ENCODE measurements at regions not wholly inside any gene's neighbourhood (a gene's known extent, or its start where the extent isn't known, plus 50 kb on each side); places are given as distances from the start of the nearest gene placed in this dataset.

DNA sequence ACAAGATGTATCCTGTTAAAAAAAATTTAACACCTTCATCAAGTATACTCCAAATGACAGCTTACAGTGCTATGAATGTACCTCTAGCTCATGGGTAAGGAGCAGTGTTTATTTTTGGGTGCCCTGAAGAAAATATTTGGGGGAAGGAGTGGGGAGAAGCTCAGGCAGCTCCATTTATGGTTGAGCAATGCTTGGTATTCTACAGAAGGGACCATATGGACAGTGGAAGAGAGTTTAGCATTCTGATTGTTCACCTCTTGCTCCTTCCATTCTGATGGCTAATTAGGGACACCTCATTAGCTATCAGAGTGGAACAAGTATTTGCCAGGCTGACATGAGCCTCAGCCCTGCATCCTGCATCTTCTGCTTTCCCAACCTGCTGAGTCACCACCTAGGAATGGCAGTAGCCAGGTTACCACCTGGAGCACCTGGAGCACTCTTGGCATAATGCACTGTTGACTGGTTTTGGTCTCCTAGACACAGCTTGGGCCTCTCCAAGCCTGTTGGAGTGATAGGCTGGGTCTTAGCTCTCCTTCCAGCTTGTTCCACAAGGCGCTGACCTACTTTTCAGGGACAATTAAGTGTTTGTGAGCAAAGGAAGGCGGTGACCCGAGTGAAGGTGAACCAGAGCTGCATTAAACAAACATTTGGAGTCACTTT lies 62.0 kb upstream of the MACF1 start:
- H3K36me3 ChIP-seq (ENCODE audit: control insufficient read depth, insufficient read depth, low read length) = no peaks in the 10 kb centered on the region
- peaks cover 26% of the 10 kb centered on the region for H3K4me1 ChIP-seq (ENCODE audit: control insufficient read depth, insufficient read depth, low read length)
- H3K4me3 ChIP-seq (ENCODE audit: low read depth, low read length) = no peak overlapping the region
- peak overlapping the region; percentile 43; the same call in 1 of the 2 replicates for H3K27ac ChIP-seq (ENCODE audit: low read depth, low read length)
- H3K9me3 ChIP-seq (ENCODE audit: control insufficient read depth, insufficient read depth, low read depth, low read length) = no peaks in the 10 kb centered on the region
- no peak overlapping the region for H3K9ac ChIP-seq (ENCODE audit: low read length)
- no peaks in the 10 kb centered on the region for H3K27me3 ChIP-seq (ENCODE audit: control insufficient read depth, insufficient read depth, low read length)

- peaks cover 37% of the 10 kb centered on the region for H3K4me1 ChIP-seq (ENCODE audit: control insufficient read depth, insufficient read depth, low read length)
- no peaks in the 10 kb centered on the region for H3K9me3 ChIP-seq (ENCODE audit: control insufficient read depth, insufficient read depth, low read depth, low read length)
- no peaks in the 10 kb centered on the region for H3K36me3 ChIP-seq (ENCODE audit: control insufficient read depth, insufficient read depth, low read length)
- H3K27ac ChIP-seq (ENCODE audit: low read depth, low read length) = no peak overlapping the region
- no peak overlapping the region for H3K9ac ChIP-seq (ENCODE audit: low read length)
- no peak overlapping the region for H3K4me3 ChIP-seq (ENCODE audit: low read depth, low read length)
- H3K27me3 ChIP-seq (ENCODE audit: control insufficient read depth, insufficient read depth, low read length) = no peaks in the 10 kb centered on the region
Measured at GRCh38 chr1:39144924-39145323, 59.6 kb upstream of the MACF1 start.

DNA sequence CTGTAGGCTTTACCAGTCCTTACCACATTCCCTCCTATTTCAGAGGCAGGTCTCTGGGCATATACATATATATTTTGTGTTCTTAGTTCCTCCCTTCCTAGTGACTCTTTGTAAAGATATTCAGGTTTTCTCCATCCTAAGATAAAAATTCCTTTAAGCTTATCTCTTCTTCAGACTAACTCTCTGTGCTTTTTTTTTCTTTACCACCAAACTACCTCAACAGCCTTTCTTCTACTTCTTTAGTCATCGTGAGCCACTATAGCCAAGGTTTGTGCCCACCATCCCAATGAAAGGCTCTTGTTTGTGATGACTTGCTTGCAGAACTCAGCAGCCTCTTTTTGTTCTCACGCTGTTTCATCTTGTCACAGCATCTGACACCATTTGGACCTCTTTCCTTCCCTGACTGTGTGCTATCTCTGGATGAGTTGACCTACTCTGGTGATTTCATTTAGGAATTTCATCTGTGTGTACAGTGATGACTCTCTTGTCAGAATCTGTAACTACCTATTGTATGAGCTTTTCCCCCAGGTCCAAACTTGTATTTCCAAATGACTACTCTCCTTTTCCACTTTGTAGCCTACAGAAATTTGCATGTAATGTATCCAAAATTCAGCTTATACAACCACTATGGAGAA lies 59.0 kb upstream of the MACF1 start:
- Histone ChIP-seq H3K27me3 (ENCODE audit: control insufficient read depth, insufficient read depth, low read length) (no peaks in the 10 kb centered on the region), H3K4me1 (ENCODE audit: control insufficient read depth, insufficient read depth, low read length) (peaks cover 41% of the 10 kb centered on the region), H3K9ac (ENCODE audit: low read length) (no peak overlapping the region), H3K36me3 (ENCODE audit: control insufficient read depth, insufficient read depth, low read length) (no peaks in the 10 kb centered on the region), H3K9me3 (ENCODE audit: control insufficient read depth, insufficient read depth, low read depth, low read length) (no peaks in the 10 kb centered on the region), H3K4me3 (ENCODE audit: low read depth, low read length) (no peak overlapping the region), H3K27ac (ENCODE audit: low read depth, low read length) (no peak overlapping the region)

DNA sequence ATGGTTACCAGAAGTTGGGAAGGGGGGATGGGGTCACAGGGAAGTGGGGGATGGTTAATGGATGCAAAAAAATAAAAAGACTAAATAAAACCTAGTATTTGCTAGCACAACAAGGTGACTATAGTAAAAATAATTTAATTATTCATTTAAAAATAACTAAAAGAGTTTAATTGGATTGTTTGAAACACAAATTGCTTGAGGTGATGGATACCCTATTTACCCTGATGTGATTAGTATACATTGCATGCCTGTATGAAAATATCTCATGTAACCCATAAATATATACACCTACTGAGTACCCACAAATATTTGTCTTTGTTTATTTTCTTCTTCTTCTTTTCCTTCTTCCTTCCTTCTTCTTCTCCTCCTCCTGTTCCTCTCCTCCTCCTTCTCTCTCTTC lies 57.8 kb upstream of the MACF1 start:
- Histone ChIP-seq H3K4me1 (ENCODE audit: control insufficient read depth, insufficient read depth, low read length) (peaks cover 45% of the 10 kb centered on the region), H3K9ac (ENCODE audit: low read length) (no peak overlapping the region), H3K4me3 (ENCODE audit: low read depth, low read length) (no peak overlapping the region), H3K36me3 (ENCODE audit: control insufficient read depth, insufficient read depth, low read length) (no peaks in the 10 kb centered on the region), H3K27me3 (ENCODE audit: control insufficient read depth, insufficient read depth, low read length) (no peaks in the 10 kb centered on the region), H3K9me3 (ENCODE audit: control insufficient read depth, insufficient read depth, low read depth, low read length) (no peaks in the 10 kb centered on the region), H3K27ac (ENCODE audit: low read depth, low read length) (no peak overlapping the region)

DNA sequence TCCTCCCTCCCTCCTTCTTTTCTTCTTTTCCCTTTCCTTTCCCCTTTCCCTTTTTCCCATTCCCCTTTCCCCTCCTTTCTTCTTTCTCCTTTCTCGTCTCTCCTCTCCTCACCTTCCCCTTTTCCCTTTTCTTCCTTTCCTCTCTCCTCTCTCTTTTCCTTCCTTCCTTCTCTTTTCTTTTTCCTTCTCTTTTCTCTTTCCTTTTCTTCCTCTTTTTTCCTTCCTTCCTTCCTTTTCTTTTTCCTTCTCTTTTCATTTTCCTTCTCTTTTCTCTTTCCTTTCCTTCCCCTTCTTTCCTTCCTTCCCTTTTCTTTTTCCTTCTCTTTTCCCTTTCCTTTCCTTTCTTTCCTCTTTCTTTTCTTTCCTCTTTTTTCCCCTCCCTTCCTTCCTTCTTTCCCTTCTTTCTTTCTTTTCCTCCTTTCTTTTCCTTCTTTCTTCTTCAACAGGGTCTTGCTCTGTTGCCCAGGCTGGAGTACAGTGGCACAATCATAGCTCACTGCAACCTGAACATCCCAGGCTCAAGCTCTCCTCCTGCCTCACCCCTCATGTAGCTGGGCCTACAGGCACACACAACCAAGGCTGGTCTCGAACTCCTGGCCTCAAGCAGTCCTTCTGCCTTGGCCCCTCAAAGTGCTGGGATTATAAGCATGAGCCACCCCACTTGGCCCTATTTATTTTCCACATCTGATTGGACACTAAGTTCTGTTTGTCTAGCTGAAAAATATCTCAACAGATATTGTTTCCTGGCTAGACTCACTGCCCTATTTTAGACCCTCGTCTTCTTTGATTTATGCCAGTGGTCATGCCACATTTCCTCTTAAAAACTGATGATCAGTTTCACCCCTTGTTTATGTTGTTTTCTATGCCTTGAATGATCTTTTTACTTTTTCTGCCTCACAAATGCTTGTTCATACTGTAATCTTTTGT lies 57.1 kb upstream of the MACF1 start:
- Histone ChIP-seq H3K36me3 (ENCODE audit: control insufficient read depth, insufficient read depth, low read length) (no peaks in the 10 kb centered on the region), H3K9me3 (ENCODE audit: control insufficient read depth, insufficient read depth, low read depth, low read length) (no peaks in the 10 kb centered on the region), H3K27me3 (ENCODE audit: control insufficient read depth, insufficient read depth, low read length) (no peaks in the 10 kb centered on the region), H3K27ac (ENCODE audit: low read depth, low read length) (no peak overlapping the region), H3K9ac (ENCODE audit: low read length) (no peak overlapping the region), H3K4me3 (ENCODE audit: low read depth, low read length) (no peak overlapping the region), H3K4me1 (ENCODE audit: control insufficient read depth, insufficient read depth, low read length) (peaks cover 41% of the 10 kb centered on the region)

DNA sequence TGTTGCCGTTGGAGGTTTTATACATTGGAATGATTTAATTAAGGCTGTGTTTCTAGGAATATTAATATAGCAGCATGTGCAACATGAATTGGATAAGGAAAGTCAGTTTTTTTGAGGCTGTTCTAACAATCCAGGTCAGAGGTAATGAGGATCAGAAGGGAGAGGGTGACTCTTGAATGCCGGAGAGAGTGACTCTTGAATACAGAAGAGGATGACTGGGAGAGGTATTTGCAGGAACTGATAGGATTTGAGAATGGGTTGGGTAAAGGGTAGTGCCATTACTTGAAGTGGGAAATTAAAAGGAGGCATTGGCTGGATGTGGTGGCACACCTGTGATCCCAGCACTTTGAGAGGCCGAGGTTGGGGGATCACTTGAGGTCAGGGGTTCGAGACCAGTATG lies 55.6 kb upstream of the MACF1 start:
- Histone ChIP-seq H3K9me3 (ENCODE audit: control insufficient read depth, insufficient read depth, low read depth, low read length) (no peaks in the 10 kb centered on the region), H3K27ac (ENCODE audit: low read depth, low read length) (no peak overlapping the region), H3K36me3 (ENCODE audit: control insufficient read depth, insufficient read depth, low read length) (peaks cover 5% of the 10 kb centered on the region), H3K27me3 (ENCODE audit: control insufficient read depth, insufficient read depth, low read length) (no peaks in the 10 kb centered on the region), H3K4me3 (ENCODE audit: low read depth, low read length) (no peak overlapping the region), H3K4me1 (ENCODE audit: control insufficient read depth, insufficient read depth, low read length) (peaks cover 46% of the 10 kb centered on the region), H3K9ac (ENCODE audit: low read length) (no peak overlapping the region)

DNA sequence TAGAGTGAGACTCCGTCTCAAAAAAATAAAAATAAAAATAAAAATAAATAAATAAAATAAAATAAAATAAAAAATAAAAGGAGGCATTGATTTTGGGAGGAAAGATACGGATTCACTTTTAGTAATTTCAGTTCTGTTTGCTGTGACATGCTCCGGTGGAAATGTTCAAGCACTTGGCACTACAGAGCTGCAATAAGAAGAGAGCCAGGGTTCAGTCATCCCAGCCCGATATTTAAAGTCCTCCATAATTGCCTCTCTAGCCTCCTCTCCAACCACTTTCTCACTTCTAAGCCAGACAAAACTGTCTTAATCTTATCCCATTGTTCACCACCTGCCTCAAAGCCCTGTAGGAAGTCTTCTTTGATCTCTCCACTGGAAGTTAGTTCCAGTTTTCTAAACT lies 55.0 kb upstream of the MACF1 start:
- Histone ChIP-seq H3K9me3 (ENCODE audit: control insufficient read depth, insufficient read depth, low read depth, low read length) (no peaks in the 10 kb centered on the region), H3K4me3 (ENCODE audit: low read depth, low read length) (no peak overlapping the region), H3K27me3 (ENCODE audit: control insufficient read depth, insufficient read depth, low read length) (no peaks in the 10 kb centered on the region), H3K9ac (ENCODE audit: low read length) (no peak overlapping the region), H3K4me1 (ENCODE audit: control insufficient read depth, insufficient read depth, low read length) (peaks cover 52% of the 10 kb centered on the region), H3K36me3 (ENCODE audit: control insufficient read depth, insufficient read depth, low read length) (peaks cover 9% of the 10 kb centered on the region), H3K27ac (ENCODE audit: low read depth, low read length) (no peak overlapping the region)

- peaks cover 60% of the 10 kb centered on the region for H3K4me1 ChIP-seq (ENCODE audit: control insufficient read depth, insufficient read depth, low read length)
- peaks cover 9% of the 10 kb centered on the region for H3K36me3 ChIP-seq (ENCODE audit: control insufficient read depth, insufficient read depth, low read length)
- no peak overlapping the region for H3K9ac ChIP-seq (ENCODE audit: low read length)
- no peaks in the 10 kb centered on the region for H3K9me3 ChIP-seq (ENCODE audit: control insufficient read depth, insufficient read depth, low read depth, low read length)
- no peaks in the 10 kb centered on the region for H3K27me3 ChIP-seq (ENCODE audit: control insufficient read depth, insufficient read depth, low read length)
- H3K27ac ChIP-seq (ENCODE audit: low read depth, low read length) = peak overlapping the region; percentile 49; the same call in 1 of the 2 replicates
- H3K4me3 ChIP-seq (ENCODE audit: low read depth, low read length) = no peak overlapping the region
Measured at GRCh38 chr1:39150779-39151178, 53.7 kb upstream of the MACF1 start.

GRCh38 chr1:39151267-39151666 lies 53.2 kb upstream of the MACF1 start:
- Histone ChIP-seq H3K9ac (ENCODE audit: low read length) (no peak overlapping the region), H3K36me3 (ENCODE audit: control insufficient read depth, insufficient read depth, low read length) (peaks cover 9% of the 10 kb centered on the region), H3K9me3 (ENCODE audit: control insufficient read depth, insufficient read depth, low read depth, low read length) (no peaks in the 10 kb centered on the region), H3K4me3 (ENCODE audit: low read depth, low read length) (no peak overlapping the region), H3K27ac (ENCODE audit: low read depth, low read length) (peak overlapping the region; percentile 49; the same call in 1 of the 2 replicates), H3K4me1 (ENCODE audit: control insufficient read depth, insufficient read depth, low read length) (peaks cover 60% of the 10 kb centered on the region), H3K27me3 (ENCODE audit: control insufficient read depth, insufficient read depth, low read length) (no peaks in the 10 kb centered on the region)

DNA sequence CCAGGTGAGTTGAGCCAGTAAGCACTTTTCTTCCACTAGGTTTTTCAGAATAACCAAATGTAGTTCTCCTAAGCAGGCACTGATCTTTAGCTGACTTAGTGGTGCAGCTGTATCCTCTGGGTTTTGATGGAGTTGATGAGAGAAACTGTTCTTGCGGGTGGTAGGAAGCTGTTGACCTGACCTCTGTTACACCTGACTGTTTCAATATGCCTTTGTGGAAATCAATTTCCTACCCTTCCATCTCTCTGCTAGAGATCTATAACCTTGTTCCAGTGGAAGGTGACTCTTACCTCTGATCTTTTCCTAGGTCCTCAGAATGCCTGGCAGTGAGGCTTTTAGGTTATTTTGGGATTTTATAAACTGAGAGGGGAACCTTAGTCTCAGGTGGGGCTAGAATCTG lies 51.6 kb upstream of the MACF1 start:
- Histone ChIP-seq H3K9ac (ENCODE audit: low read length) (no peak overlapping the region), H3K27ac (ENCODE audit: low read depth, low read length) (0 out of 2 replicates have a peak overlapping the region, but pooled peaks have one; percentile 61), H3K36me3 (ENCODE audit: control insufficient read depth, insufficient read depth, low read length) (peaks cover 9% of the 10 kb centered on the region), H3K4me1 (ENCODE audit: control insufficient read depth, insufficient read depth, low read length) (peaks cover 68% of the 10 kb centered on the region), H3K4me3 (ENCODE audit: low read depth, low read length) (no peak overlapping the region), H3K9me3 (ENCODE audit: control insufficient read depth, insufficient read depth, low read depth, low read length) (no peaks in the 10 kb centered on the region), H3K27me3 (ENCODE audit: control insufficient read depth, insufficient read depth, low read length) (no peaks in the 10 kb centered on the region)

DNA sequence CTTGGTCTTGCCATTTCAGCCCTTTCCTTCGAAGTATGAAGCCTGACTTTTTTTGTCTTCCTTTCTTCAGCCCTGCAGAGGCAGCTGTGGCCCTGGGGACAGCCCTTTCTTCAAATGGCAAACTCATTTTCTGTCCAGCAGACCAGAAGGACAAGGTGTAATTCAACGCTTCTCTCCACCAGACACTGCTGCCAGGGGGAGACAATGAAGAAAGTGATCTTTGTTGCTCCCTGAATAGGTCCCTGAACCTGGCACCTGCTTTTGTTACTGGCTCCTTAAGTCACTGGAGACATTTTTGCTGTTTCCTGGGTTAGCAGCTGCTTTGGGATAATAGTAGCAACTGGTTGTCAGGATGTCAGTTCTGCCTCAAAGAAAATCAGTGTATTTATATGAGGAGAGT lies 50.8 kb upstream of the MACF1 start:
- H3K27me3 ChIP-seq (ENCODE audit: control insufficient read depth, insufficient read depth, low read length) = no peaks in the 10 kb centered on the region
- no peaks in the 10 kb centered on the region for H3K9me3 ChIP-seq (ENCODE audit: control insufficient read depth, insufficient read depth, low read depth, low read length)
- H3K36me3 ChIP-seq (ENCODE audit: control insufficient read depth, insufficient read depth, low read length) = peaks cover 9% of the 10 kb centered on the region
- H3K4me1 ChIP-seq (ENCODE audit: control insufficient read depth, insufficient read depth, low read length) = peaks cover 74% of the 10 kb centered on the region
- H3K27ac ChIP-seq (ENCODE audit: low read depth, low read length) = peak overlapping the region; percentile 61; the same call in 1 of the 2 replicates
- no peak overlapping the region for H3K4me3 ChIP-seq (ENCODE audit: low read depth, low read length)
- H3K9ac ChIP-seq (ENCODE audit: low read length) = no peak overlapping the region
